Uterus (tissue), 2 donors: ENCODE measurements at regions not wholly inside any gene's neighbourhood (a gene's known extent, or its start where the extent isn't known, plus 50 kb on each side); places are given as distances from the start of the nearest gene placed in this dataset.

Experiments used
- POLR2A ChIP-seq, 2 donors: fragments of 450-650 bp; IDR thresholded peaks; one replicate each; pipeline ENCODE4 v1.6.1; 2016; ENCODE audit warnings: antibody characterized with exemption in 2 of 2, mild to moderate bottlenecking in 1 of 2, moderate library complexity in 1 of 2
- TF ChIP-seq, protein P1 (sequence below), 4 experiments: fragments of 200-600 bp in 2 of 4; fragments of 450-650 bp in 2 of 4; sonication (generic) in 2 of 4; IDR thresholded peaks; one replicate each; pipeline ENCODE4 v1.5.1; 2016 to 2019; ENCODE audit warnings: antibody characterized with exemption in 4 of 4, mild to moderate bottlenecking in 2 of 4, moderate library complexity in 1 of 4

GRCh38 chr16:86450691-86451090 is 59.6 kb upstream of the FOXF1 start:
- no peak for TF ChIP-seq POLR2A (IDR thresholded peaks at IDR 0.05)
- TF ChIP-seq, protein P1, sequence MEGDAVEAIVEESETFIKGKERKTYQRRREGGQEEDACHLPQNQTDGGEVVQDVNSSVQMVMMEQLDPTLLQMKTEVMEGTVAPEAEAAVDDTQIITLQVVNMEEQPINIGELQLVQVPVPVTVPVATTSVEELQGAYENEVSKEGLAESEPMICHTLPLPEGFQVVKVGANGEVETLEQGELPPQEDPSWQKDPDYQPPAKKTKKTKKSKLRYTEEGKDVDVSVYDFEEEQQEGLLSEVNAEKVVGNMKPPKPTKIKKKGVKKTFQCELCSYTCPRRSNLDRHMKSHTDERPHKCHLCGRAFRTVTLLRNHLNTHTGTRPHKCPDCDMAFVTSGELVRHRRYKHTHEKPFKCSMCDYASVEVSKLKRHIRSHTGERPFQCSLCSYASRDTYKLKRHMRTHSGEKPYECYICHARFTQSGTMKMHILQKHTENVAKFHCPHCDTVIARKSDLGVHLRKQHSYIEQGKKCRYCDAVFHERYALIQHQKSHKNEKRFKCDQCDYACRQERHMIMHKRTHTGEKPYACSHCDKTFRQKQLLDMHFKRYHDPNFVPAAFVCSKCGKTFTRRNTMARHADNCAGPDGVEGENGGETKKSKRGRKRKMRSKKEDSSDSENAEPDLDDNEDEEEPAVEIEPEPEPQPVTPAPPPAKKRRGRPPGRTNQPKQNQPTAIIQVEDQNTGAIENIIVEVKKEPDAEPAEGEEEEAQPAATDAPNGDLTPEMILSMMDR (IDR thresholded peaks at IDR 0.05): no peak
